HEK293 (cell line): ENCODE measurements at regions not wholly inside any gene's neighbourhood (a gene's known extent, or its start where the extent isn't known, plus 50 kb on each side); places are given as distances from the start of the nearest gene placed in this dataset.

Experiments used
- CTCF ChIA-PET: fragments of 350-600 bp; formaldehyde crosslinking; extraction: SDS; loops from one replicate; lab custom pipeline; 2021; ENCODE audit warnings: antibody characterized with exemption; lab: Yijun Ruan, JAX
- POLR2A ChIA-PET: fragments of 300-600 bp; formaldehyde crosslinking; extraction: SDS; loops from one replicate; lab custom pipeline; 2020; ENCODE audit warnings: antibody characterized with exemption, inconsistent platforms; lab: Yijun Ruan, JAX
- H3K27ac ChIP-seq: fragments of 200-500 bp; sonication (Bioruptor generic); 2 replicates; pipeline ENCODE4 v1.5.1; 2014; ENCODE audit warnings: low read depth, low read length, control low read depth, inconsistent platforms; ENCODE audit errors: extremely low read depth
- H3K36me3 ChIP-seq, 2 experiments: fragments of 200-500 bp in 1 of 2; sonication (Bioruptor generic) in 1 of 2; 1 replicate in 1 of 2; 2 replicates in 1 of 2; pipeline ENCODE4 v1.5.1; 2014 to 2017; ENCODE audit warnings: inconsistent platforms in 2 of 2, low read length in 2 of 2; ENCODE audit not compliant: control insufficient read depth in 2 of 2, insufficient read depth in 1 of 2
- H3K4me1 ChIP-seq: fragments of 200-500 bp; sonication (Bioruptor generic); 2 replicates; pipeline ENCODE4 v1.5.1; 2014; ENCODE audit warnings: mild to moderate bottlenecking, low read length, inconsistent platforms; ENCODE audit not compliant: control insufficient read depth, insufficient read depth
- H3K4me3 ChIP-seq: 2 replicates; pipeline ENCODE4 v1.5.1; 2011; ENCODE audit warnings: low read depth, mild to moderate bottlenecking, control low read depth, low read length, moderate library complexity
- H3K9me3 ChIP-seq: fragments of 200-500 bp; sonication (Bioruptor generic); 2 replicates; pipeline ENCODE4 v1.5.1; 2014; ENCODE audit warnings: low read depth, low read length, inconsistent platforms; ENCODE audit not compliant: control insufficient read depth, insufficient read depth
- HOXA7 ChIP-seq: sonication (generic); formaldehyde crosslinking; IDR thresholded peaks from 2 replicates; pipeline ENCODE4 v1.8.1; 2022; ENCODE audit warnings: missing genetic modification reagents, borderline replicate concordance
- HOXC10 ChIP-seq: sonication (generic); formaldehyde crosslinking; IDR thresholded peaks from 2 replicates; pipeline ENCODE4 v1.8.1; 2023; ENCODE audit warnings: mild to moderate bottlenecking, missing genetic modification reagents
- YY1 ChIP-seq: fragments of 450-650 bp; formaldehyde crosslinking; IDR thresholded peaks from 2 replicates; pipeline ENCODE4 v1.5.1; 2018; ENCODE audit warnings: missing biosample characterization, missing genetic modification characterization
- YY2 ChIP-seq: fragments of 450-650 bp; formaldehyde crosslinking; IDR thresholded peaks from 2 replicates; pipeline ENCODE4 v1.5.1; 2016; ENCODE audit warnings: missing biosample characterization, missing genetic modification characterization
- ZFP41 ChIP-seq: fragments of 450-650 bp; formaldehyde crosslinking; IDR thresholded peaks from 2 replicates; pipeline ENCODE4 v1.5.1; 2016; ENCODE audit warnings: missing biosample characterization, missing genetic modification characterization, borderline replicate concordance
- ZNF155 ChIP-seq: fragments of 450-650 bp; formaldehyde crosslinking; IDR thresholded peaks from 2 replicates; pipeline ENCODE4 v1.5.1; 2016; ENCODE audit warnings: missing biosample characterization, missing genetic modification characterization
- ZNF202 ChIP-seq: fragments of 450-650 bp; formaldehyde crosslinking; IDR thresholded peaks from 2 replicates; pipeline ENCODE4 v1.5.1; 2016; ENCODE audit warnings: missing biosample characterization, missing genetic modification characterization, borderline replicate concordance
- ZNF266 ChIP-seq: fragments of 450-650 bp; formaldehyde crosslinking; IDR thresholded peaks from 2 replicates; pipeline ENCODE4 v1.5.1; 2016; ENCODE audit warnings: missing biosample characterization, missing genetic modification characterization, low read depth
- ZNF292 ChIP-seq: fragments of 450-650 bp; formaldehyde crosslinking; IDR thresholded peaks from 2 replicates; pipeline ENCODE4 v1.5.1; 2016; ENCODE audit warnings: low read depth, missing biosample characterization, missing genetic modification characterization, borderline replicate concordance
- ZNF302 ChIP-seq: fragments of 450-650 bp; formaldehyde crosslinking; IDR thresholded peaks from 2 replicates; pipeline ENCODE4 v1.5.1; 2016; ENCODE audit warnings: missing biosample characterization, missing genetic modification characterization, low read depth
- ZNF341 ChIP-seq: fragments of 450-650 bp; formaldehyde crosslinking; IDR thresholded peaks from 2 replicates; pipeline ENCODE4; 2016; ENCODE audit warnings: low read depth, missing biosample characterization, missing genetic modification characterization
- ZNF366 ChIP-seq: fragments of 450-650 bp; formaldehyde crosslinking; conservative IDR thresholded peaks from 2 replicates; pipeline ENCODE4 v1.5.1; 2016; ENCODE audit warnings: missing biosample characterization, missing genetic modification characterization
- ZNF48 ChIP-seq: fragments of 450-650 bp; formaldehyde crosslinking; IDR thresholded peaks from 2 replicates; pipeline ENCODE4 v1.5.1; 2016; ENCODE audit warnings: missing biosample characterization, missing genetic modification characterization
- ZNF521 ChIP-seq: fragments of 450-650 bp; formaldehyde crosslinking; IDR thresholded peaks from 2 replicates; pipeline ENCODE4 v1.5.1; 2017; ENCODE audit warnings: missing biosample characterization, mild to moderate bottlenecking, missing genetic modification characterization
- ZNF530 ChIP-seq: fragments of 450-650 bp; formaldehyde crosslinking; IDR thresholded peaks from 2 replicates; pipeline ENCODE4 v1.5.1; 2016; ENCODE audit warnings: low read depth, missing biosample characterization, missing genetic modification characterization
- ZNF596 ChIP-seq: fragments of 450-650 bp; IDR thresholded peaks from 2 replicates; pipeline ENCODE4 v1.5.0; 2018; ENCODE audit warnings: missing biosample characterization, mild to moderate bottlenecking, missing genetic modification characterization, moderate library complexity
- ZNF600 ChIP-seq: fragments of 450-650 bp; formaldehyde crosslinking; IDR thresholded peaks from 2 replicates; pipeline ENCODE4 v1.5.1; 2016; ENCODE audit warnings: missing biosample characterization, missing genetic modification characterization
- ZNF621 ChIP-seq: fragments of 450-650 bp; formaldehyde crosslinking; IDR thresholded peaks from 2 replicates; pipeline ENCODE4 v1.5.1; 2017; ENCODE audit warnings: missing biosample characterization, missing genetic modification characterization
- ZNF623 ChIP-seq: fragments of 450-650 bp; formaldehyde crosslinking; IDR thresholded peaks from 2 replicates; pipeline ENCODE4 v1.5.1; 2016; ENCODE audit warnings: missing biosample characterization, missing genetic modification characterization
- ZNF654 ChIP-seq: fragments of 450-650 bp; formaldehyde crosslinking; IDR thresholded peaks from 2 replicates; pipeline ENCODE4 v1.5.1; 2016; ENCODE audit warnings: low read depth, missing biosample characterization, missing genetic modification characterization
- ZNF670 ChIP-seq: fragments of 450-650 bp; formaldehyde crosslinking; IDR thresholded peaks from 2 replicates; pipeline ENCODE4 v1.5.1; 2016; ENCODE audit warnings: missing biosample characterization, missing genetic modification characterization, low read depth
- ZNF677 ChIP-seq: fragments of 450-650 bp; IDR thresholded peaks from 2 replicates; pipeline ENCODE4 v1.5.0; 2018; ENCODE audit warnings: missing biosample characterization, mild to moderate bottlenecking, missing genetic modification characterization, moderate library complexity
- ZNF747 ChIP-seq: fragments of 450-650 bp; formaldehyde crosslinking; IDR thresholded peaks from 2 replicates; pipeline ENCODE4 v1.5.1; 2016; ENCODE audit warnings: missing biosample characterization, missing genetic modification characterization
- ZNF76 ChIP-seq: fragments of 450-650 bp; formaldehyde crosslinking; IDR thresholded peaks from 2 replicates; pipeline ENCODE4; 2016; ENCODE audit warnings: low read depth, missing biosample characterization, missing genetic modification characterization, borderline replicate concordance
- ZSCAN16 ChIP-seq: fragments of 450-650 bp; formaldehyde crosslinking; IDR thresholded peaks from 2 replicates; pipeline ENCODE4 v1.5.1; 2016; ENCODE audit warnings: missing biosample characterization, missing genetic modification characterization
- ZSCAN23 ChIP-seq: fragments of 450-650 bp; formaldehyde crosslinking; IDR thresholded peaks from 2 replicates; pipeline ENCODE4 v1.5.1; 2016; ENCODE audit warnings: missing biosample characterization, missing genetic modification characterization
- ZSCAN30 ChIP-seq: fragments of 450-650 bp; IDR thresholded peaks from 2 replicates; pipeline ENCODE4 v1.5.1; 2018; ENCODE audit warnings: missing biosample characterization, mild to moderate bottlenecking, missing genetic modification characterization, moderate library complexity
- TF ChIP-seq, protein P1 (sequence below): fragments of 450-650 bp; formaldehyde crosslinking; IDR thresholded peaks from 2 replicates; pipeline ENCODE4 v1.5.1; 2017; ENCODE audit warnings: missing biosample characterization, missing genetic modification characterization
- TF ChIP-seq, protein P2 (sequence below): fragments of 450-650 bp; formaldehyde crosslinking; IDR thresholded peaks from 2 replicates; pipeline ENCODE4 v1.5.1; 2016; ENCODE audit warnings: missing biosample characterization, missing genetic modification characterization
- TF ChIP-seq, protein P3 (sequence below): fragments of 450-650 bp; formaldehyde crosslinking; IDR thresholded peaks from 2 replicates; pipeline ENCODE4 v1.5.1; 2016; ENCODE audit warnings: missing biosample characterization, missing genetic modification characterization
- TF ChIP-seq, protein P4 (sequence below): fragments of 450-650 bp; formaldehyde crosslinking; IDR thresholded peaks from 2 replicates; pipeline ENCODE4 v1.5.1; 2016; ENCODE audit warnings: missing biosample characterization, missing genetic modification characterization

DNA sequence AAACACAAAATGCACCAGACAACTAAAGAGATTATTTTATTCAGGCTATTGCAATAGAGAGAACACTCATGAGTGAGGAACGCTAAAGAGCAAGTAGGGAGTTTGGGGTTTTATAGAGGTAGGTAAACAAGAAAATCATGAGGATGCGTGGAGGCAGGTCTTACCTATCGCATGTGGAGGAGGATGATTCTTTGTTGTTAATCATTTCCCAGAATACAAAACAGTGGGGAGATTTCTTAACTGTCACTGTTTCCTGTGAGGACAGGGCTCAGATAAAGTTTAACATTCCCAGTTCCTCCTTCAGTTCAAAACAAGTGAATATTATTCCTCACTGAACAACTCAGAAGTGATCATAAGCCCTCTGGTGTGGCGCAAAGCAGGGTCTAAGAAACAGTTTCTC lies 156.1 kb upstream of the MGAT5 start:
- no peak for TF ChIP-seq ZNF600
- TF ChIP-seq ZSCAN23 (tag by site-specific recombination), result no peak
- TF ChIP-seq ZNF341 (tag by site-specific recombination), result no peak
- TF ChIP-seq ZNF521 (tag by site-specific recombination), result no peak
- no peak for TF ChIP-seq ZNF530 (tag by site-specific recombination)
- TF ChIP-seq ZNF670 (tag by site-specific recombination), result no peak
- no peak for TF ChIP-seq YY2
- TF ChIP-seq ZNF202, result no peak
- TF ChIP-seq ZFP41 (tag by site-specific recombination), result no peak
- TF ChIP-seq, protein P1, sequence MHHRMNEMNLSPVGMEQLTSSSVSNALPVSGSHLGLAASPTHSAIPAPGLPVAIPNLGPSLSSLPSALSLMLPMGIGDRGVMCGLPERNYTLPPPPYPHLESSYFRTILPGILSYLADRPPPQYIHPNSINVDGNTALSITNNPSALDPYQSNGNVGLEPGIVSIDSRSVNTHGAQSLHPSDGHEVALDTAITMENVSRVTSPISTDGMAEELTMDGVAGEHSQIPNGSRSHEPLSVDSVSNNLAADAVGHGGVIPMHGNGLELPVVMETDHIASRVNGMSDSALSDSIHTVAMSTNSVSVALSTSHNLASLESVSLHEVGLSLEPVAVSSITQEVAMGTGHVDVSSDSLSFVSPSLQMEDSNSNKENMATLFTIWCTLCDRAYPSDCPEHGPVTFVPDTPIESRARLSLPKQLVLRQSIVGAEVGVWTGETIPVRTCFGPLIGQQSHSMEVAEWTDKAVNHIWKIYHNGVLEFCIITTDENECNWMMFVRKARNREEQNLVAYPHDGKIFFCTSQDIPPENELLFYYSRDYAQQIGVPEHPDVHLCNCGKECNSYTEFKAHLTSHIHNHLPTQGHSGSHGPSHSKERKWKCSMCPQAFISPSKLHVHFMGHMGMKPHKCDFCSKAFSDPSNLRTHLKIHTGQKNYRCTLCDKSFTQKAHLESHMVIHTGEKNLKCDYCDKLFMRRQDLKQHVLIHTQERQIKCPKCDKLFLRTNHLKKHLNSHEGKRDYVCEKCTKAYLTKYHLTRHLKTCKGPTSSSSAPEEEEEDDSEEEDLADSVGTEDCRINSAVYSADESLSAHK (tag by site-specific recombination), result no peak
- H3K36me3 ChIP-seq, result no peaks in the 10 kb centered on the region
- H3K4me1 ChIP-seq, result no peaks in the 10 kb centered on the region
- CTCF ChIA-PET, result interaction anchor here (0.5 kb wide), 1 partner anchor 301 kb away, joined by 3 read pairs; no protein-coding TSS in a partner anchor
- no peak overlapping the region for H3K4me3 ChIP-seq
- H3K9me3 ChIP-seq, result no peaks in the 10 kb centered on the region
- no peak overlapping the region for H3K27ac ChIP-seq
- POLR2A ChIA-PET, result no interaction called here

DNA sequence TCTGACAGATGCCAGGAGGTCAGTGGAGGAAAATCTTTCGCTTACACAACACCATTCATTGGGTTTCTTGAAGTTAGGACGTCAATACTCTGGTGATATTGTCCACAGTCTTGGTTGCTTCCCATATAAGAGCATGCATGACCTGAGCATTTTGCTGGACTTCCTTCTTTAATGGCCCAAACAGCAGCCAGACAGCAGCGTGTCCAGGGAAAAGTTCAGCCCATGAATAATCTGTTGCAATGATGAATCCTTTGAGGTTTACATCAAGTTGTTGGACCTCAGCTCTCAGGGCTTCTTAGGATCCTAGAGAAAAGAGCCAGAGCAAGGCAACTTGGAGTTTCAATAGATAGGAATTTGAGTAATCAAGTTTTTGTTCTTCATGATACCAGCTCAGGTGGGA lies 155.6 kb upstream of the MGAT5 start:
- CTCF ChIA-PET, result interaction anchor here (0.5 kb wide), 1 partner anchor 301 kb away, joined by 3 read pairs; no protein-coding TSS in a partner anchor
- no peak overlapping the region for H3K4me3 ChIP-seq
- POLR2A ChIA-PET, result no interaction called here
- no peak for TF ChIP-seq ZNF292 (tag by site-specific recombination)
- TF ChIP-seq ZNF302 (tag by site-specific recombination), result no peak
- no peak for TF ChIP-seq ZNF654
- TF ChIP-seq ZNF76 (tag by site-specific recombination), result no peak
- TF ChIP-seq ZSCAN16 (tag by site-specific recombination), result no peak
- TF ChIP-seq ZNF623 (tag by site-specific recombination), result no peak
- no peak for TF ChIP-seq HOXC10 (CRISPR knock-in tag)
- no peak for TF ChIP-seq ZNF600
- TF ChIP-seq ZNF266, result no peak
- no peak for TF ChIP-seq YY1 (tag by site-specific recombination)
- no peak overlapping the region for H3K27ac ChIP-seq
- H3K4me1 ChIP-seq, result no peaks in the 10 kb centered on the region
- H3K9me3 ChIP-seq, result no peaks in the 10 kb centered on the region
- H3K36me3 ChIP-seq, result no peaks in the 10 kb centered on the region

DNA sequence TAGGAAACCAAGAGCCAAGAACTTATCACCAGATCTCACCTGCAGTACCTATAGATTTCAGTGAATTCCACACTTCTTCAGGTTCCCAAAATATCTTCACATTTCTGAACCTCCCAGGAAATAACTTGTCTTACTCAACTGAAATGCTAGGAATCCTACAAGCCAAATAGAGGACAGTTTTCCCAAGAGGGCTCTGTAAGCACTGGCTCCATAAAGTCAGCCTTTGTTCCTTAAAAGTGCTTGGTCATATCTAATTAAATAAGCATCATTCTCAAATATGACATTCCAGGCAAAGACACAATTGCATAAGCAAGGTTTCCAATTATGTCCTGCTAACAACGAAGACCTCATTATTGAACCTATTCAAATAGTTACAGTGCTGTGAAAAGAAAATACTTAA lies 154.6 kb upstream of the MGAT5 start:
- POLR2A ChIA-PET, result no interaction called here
- no peak overlapping the region for H3K4me3 ChIP-seq
- no peaks in the 10 kb centered on the region for H3K4me1 ChIP-seq
- H3K27ac ChIP-seq, result no peak overlapping the region
- H3K36me3 ChIP-seq, result no peaks in the 10 kb centered on the region
- CTCF ChIA-PET, result no interaction called here
- H3K9me3 ChIP-seq, result no peaks in the 10 kb centered on the region
- TF ChIP-seq, protein P2, sequence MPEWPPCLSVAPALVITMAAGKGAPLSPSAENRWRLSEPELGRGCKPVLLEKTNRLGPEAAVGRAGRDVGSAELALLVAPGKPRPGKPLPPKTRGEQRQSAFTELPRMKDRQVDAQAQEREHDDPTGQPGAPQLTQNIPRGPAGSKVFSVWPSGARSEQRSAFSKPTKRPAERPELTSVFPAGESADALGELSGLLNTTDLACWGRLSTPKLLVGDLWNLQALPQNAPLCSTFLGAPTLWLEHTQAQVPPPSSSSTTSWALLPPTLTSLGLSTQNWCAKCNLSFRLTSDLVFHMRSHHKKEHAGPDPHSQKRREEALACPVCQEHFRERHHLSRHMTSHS, result no peak
- TF ChIP-seq ZNF366 (tag by site-specific recombination) (no peak), ZSCAN30 (tag by site-specific recombination) (no peak), ZNF747 (tag by site-specific recombination) (no peak), ZNF155 (tag by site-specific recombination) (no peak), ZNF621 (tag by site-specific recombination) (no peak), ZNF677 (tag by site-specific recombination) (no peak), ZNF596 (tag by site-specific recombination) (no peak), HOXC10 (CRISPR knock-in tag) (no peak), ZNF48 (tag by site-specific recombination) (no peak), HOXA7 (CRISPR knock-in tag) (no peak)
- TF ChIP-seq, protein P3, sequence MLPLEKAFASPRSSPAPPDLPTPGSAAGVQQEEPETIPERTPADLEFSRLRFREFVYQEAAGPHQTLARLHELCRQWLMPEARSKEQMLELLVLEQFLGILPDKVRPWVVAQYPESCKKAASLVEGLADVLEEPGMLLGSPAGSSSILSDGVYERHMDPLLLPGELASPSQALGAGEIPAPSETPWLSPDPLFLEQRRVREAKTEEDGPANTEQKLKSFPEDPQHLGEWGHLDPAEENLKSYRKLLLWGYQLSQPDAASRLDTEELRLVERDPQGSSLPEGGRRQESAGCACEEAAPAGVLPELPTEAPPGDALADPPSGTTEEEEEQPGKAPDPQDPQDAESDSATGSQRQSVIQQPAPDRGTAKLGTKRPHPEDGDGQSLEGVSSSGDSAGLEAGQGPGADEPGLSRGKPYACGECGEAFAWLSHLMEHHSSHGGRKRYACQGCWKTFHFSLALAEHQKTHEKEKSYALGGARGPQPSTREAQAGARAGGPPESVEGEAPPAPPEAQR, result no peak
- TF ChIP-seq, protein P4, sequence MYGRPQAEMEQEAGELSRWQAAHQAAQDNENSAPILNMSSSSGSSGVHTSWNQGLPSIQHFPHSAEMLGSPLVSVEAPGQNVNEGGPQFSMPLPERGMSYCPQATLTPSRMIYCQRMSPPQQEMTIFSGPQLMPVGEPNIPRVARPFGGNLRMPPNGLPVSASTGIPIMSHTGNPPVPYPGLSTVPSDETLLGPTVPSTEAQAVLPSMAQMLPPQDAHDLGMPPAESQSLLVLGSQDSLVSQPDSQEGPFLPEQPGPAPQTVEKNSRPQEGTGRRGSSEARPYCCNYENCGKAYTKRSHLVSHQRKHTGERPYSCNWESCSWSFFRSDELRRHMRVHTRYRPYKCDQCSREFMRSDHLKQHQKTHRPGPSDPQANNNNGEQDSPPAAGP, result no peak
